Sigmoid colon (tissue), 6 donors: ENCODE measurements at regions not wholly inside any gene's neighbourhood (a gene's known extent, or its start where the extent isn't known, plus 50 kb on each side); places are given as distances from the start of the nearest gene placed in this dataset.
"Not testable (repeated sequence)": the region's sequence is repeated elsewhere in the genome, so short reads cannot be mapped to it uniquely, and the experiment has no call there.

Experiments
- DNase-seq: peaks from one replicate; pipeline ENCODE4 v3.0.0-alpha.2; 2019
- H3K27ac ChIP-seq, 4 donors: fragments of 200-600 bp; sonication (generic); one replicate each; pipeline ENCODE4 v1.5.1; 2016 to 2019; ENCODE audit warnings: mild to moderate bottlenecking in 1 of 4
- H3K27me3 ChIP-seq, 3 donors: fragments of 200-600 bp; sonication (generic); one replicate each; pipeline ENCODE4 v1.5.1; 2019; ENCODE audit warnings: mild to moderate bottlenecking in 1 of 3
- H3K36me3 ChIP-seq, 4 donors: fragments of 200-600 bp; sonication (generic); one replicate each; pipeline ENCODE4 v1.5.1; 2016 to 2019
- H3K4me1 ChIP-seq, 4 donors: fragments of 200-600 bp; sonication (generic); one replicate each; pipeline ENCODE4 v1.5.1; 2017 to 2019
- H3K4me3 ChIP-seq, 4 donors: fragments of 200-600 bp; sonication (generic); one replicate each; pipeline ENCODE4 v1.5.1; 2017 to 2019; ENCODE audit warnings: mild to moderate bottlenecking in 2 of 4, moderate library complexity in 1 of 4
- H3K9me3 ChIP-seq, 4 donors: fragments of 200-600 bp in 3 of 4; sonication (generic) in 3 of 4; one replicate each; pipeline versions ENCODE4 v1.5.1 to v1.6.1; 2013 to 2019
- EP300 ChIP-seq, 4 donors: sonication (generic); formaldehyde crosslinking; IDR thresholded peaks; one replicate each; pipeline ENCODE4 v1.6.1; 2017; ENCODE audit warnings: antibody characterized with exemption in 4 of 4
- POLR2A ChIP-seq, 2 donors: fragments of 450-650 bp; IDR thresholded peaks; one replicate each; pipeline ENCODE4 v1.6.1; 2016; ENCODE audit warnings: antibody characterized with exemption in 2 of 2, mild to moderate bottlenecking in 2 of 2, moderate library complexity in 2 of 2
- POLR2AphosphoS5 ChIP-seq, 4 donors: sonication (generic); formaldehyde crosslinking; IDR thresholded peaks; one replicate each; pipeline ENCODE4 v1.6.1; 2017; ENCODE audit warnings: antibody characterized with exemption in 4 of 4
- WGBS, 2 donors: extraction: QIAGEN DNeasy Blood & Tissue Kit; methylation state at CpG; one replicate each; pipeline ENCODE4 v1.1.7; 2013; 5-methylcytosine and 5-hydroxymethylcytosine counted together
- intact Hi-C: fragments of 100-400 bp; cut with DNase I; formaldehyde crosslinking; loops from one replicate; pipeline ENCODE4 v1.15.1; 2023
- TF ChIP-seq, protein P1 (sequence below), 4 experiments: fragments of 450-650 bp in 3 of 4; fragments of 200-600 bp in 1 of 4; IDR thresholded peaks; one replicate each; pipeline ENCODE4 v1.5.1; 2016 to 2019; ENCODE audit warnings: antibody characterized with exemption in 4 of 4, mild to moderate bottlenecking in 3 of 4, moderate library complexity in 2 of 4
- donor health status: healthy with polysubstance abuse.
- donor health status: healthy.

DNA sequence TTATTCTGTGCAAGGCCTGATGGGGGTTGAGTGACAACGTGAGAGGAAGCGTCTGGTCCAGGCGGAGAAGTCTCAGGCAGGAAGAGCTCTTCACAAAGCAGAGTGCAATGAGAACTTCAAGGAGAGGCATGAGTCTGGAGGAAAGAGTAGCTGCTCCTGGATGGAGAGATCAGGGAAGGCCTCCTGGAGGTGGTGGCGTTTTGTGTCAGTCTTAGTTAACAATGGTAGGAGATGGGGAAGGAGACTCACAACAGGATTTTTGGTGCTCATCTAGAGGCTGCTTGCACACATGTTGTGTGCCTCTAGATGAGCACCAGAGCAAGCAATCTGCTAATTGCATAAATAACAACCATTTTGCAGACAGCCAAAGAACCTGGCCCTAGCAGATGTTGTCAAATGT, 442.8 kb upstream of the PODXL start:
- DNase-seq = no peak
- 76 to 89% methylated on average over 4 of the region's 4 CpGs for WGBS, 2 donors
- intact Hi-C loops = no loop called here
- no peaks in the 10 kb centered on the region for H3K9me3 ChIP-seq
- no peaks in the 10 kb centered on the region for H3K36me3 ChIP-seq
- H3K4me3 ChIP-seq = no peak overlapping the region
- no peaks in the 10 kb centered on the region for H3K27me3 ChIP-seq
- no peak overlapping the region for H3K27ac ChIP-seq
- no peak for TF ChIP-seq POLR2AphosphoS5 (IDR thresholded peaks at IDR 0.05)
- peaks cover 0 to 4% (median 1%) of the 10 kb centered on the region in 4 donors for H3K4me1 ChIP-seq

DNA sequence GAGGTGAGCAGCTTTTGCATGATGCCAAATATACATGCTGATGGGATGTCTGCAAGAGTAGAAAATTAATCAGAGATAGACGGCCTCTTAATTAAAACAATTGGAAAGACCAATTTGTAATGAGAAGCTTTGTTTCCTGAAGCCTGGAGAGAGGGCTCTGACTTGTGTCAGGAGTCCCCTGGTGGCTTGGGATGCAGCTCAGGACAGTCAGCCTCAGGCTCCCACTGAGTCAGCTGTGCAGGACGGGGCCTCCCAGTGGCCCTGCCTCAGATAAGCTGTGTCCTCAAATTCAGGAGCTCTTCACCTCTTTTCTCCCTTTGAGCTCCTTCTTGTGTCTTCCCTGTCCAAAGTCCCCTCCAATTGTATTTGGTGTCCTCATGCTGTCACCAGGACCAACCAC, 438.9 kb upstream of the PODXL start:
- H3K27ac ChIP-seq = no peak overlapping the region
- no peak for TF ChIP-seq POLR2AphosphoS5 (IDR thresholded peaks at IDR 0.05)
- no peak for TF ChIP-seq POLR2A (IDR thresholded peaks at IDR 0.05)
- 85 to 89% methylated on average over 2 of the region's 2 CpGs for WGBS, 2 donors
- H3K4me1 ChIP-seq = no peaks in the 10 kb centered on the region
- H3K9me3 ChIP-seq = no peaks in the 10 kb centered on the region
- H3K27me3 ChIP-seq = no peaks in the 10 kb centered on the region
- DNase-seq = no peak
- intact Hi-C loops = no loop called here
- no peak overlapping the region for H3K4me3 ChIP-seq
- no peaks in the 10 kb centered on the region for H3K36me3 ChIP-seq

DNA sequence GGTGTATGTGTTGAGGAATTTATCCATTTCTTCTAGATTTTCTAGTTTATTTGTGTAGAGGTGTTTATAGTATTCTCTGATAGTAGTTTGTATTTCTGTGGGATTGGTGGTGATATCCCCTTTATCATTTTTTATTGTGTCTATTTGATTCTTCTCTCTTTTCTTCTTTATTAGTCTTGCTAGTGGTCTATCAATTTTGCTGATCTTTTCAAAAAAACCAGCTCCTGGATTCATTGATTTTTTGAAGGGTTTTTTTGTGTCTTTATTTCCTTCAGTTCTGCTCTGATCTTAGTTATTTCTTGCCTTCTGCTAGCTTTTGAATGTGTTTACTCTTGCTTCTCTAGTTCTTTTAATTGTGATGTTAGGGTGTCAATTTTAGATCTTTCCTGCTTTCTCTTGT, 424.6 kb upstream of the PODXL start:
- H3K4me3 ChIP-seq, H3K36me3 ChIP-seq, H3K9me3 ChIP-seq, H3K27ac ChIP-seq, H3K4me1 ChIP-seq, intact Hi-C loops, H3K27me3 ChIP-seq, DNase-seq: not testable (repeated sequence)

DNA sequence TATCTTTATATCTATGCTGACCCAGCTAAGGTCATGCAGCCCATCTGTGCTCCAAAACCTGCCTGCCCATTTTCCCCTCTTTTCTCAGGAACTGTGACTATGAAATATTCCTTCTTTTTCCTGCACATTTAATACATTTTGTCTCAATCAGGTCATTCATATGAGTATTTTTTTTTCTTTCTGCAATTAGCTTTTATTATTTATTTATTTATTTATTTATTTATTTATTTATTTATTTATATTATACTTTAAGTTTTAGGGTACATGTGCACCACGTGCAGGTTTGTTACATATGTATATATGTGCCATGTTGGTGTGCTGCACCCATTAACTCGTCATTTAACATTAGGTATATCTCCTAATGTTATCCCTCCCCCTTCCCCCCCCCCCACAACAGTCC, 421.7 kb upstream of the PODXL start:
- H3K9me3 ChIP-seq, H3K4me3 ChIP-seq, H3K36me3 ChIP-seq, DNase-seq, H3K27me3 ChIP-seq, intact Hi-C loops, H3K4me1 ChIP-seq, H3K27ac ChIP-seq: not testable (repeated sequence)
- WGBS, 2 donors = 69 to 93% methylated on average over 2 of the region's 2 CpGs

DNA sequence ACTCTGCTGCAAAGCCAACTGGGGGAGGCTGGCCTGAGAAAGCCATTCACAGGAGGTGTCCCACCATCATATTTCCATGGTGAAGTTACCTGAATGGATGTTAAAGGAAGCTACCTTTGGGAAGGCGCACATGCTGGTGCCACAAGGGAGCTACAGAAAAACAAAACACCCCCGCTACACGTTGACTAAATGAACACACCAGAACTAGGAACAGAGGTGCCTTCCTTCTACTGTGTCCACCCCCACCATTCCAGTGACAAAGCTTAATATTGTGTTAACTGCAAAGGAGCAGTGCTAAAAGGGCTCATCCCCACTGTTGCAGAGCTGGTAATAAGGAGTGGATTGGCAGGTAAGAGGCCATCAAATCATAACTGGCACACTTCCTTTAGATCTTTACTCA, 420.0 kb upstream of the PODXL start:
- 91 to 95% methylated on average over 3 of the region's 3 CpGs for WGBS, 2 donors

DNA sequence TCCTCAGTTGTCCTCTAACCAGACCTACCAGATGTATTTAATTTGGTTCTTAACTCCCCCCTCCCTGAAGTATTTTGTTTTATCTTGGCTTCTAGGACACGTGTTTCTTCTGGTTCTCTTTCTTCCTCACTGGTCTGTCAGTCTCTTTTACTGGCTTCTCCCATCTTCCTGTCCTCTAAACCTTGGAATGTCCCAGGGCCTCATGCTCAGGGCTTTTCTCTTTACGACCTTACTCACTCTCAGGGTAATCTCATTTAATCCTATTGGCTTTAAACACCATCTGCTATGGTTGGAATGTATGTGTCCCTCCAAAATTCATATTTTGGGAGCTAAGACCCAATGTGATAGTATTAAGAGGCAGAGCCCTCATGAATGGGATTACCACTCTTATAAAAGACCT, 418.2 kb upstream of the PODXL start:
- Histone ChIP-seq H3K4me1 (peaks cover 0 to 4% (median 0%) of the 10 kb centered on the region in 4 donors), H3K4me3 (no peak overlapping the region), H3K27me3 (no peaks in the 10 kb centered on the region), H3K27ac (no peak overlapping the region), H3K36me3 (no peaks in the 10 kb centered on the region), H3K9me3 (no peaks in the 10 kb centered on the region)
- no peak for DNase-seq
- intact Hi-C loops = no loop called here
- TF ChIP-seq POLR2AphosphoS5 (IDR thresholded peaks at IDR 0.05) (no peak), POLR2A (IDR thresholded peaks at IDR 0.05) (no peak), EP300 (IDR thresholded peaks at IDR 0.05) (no peak)
- TF ChIP-seq, protein P1, sequence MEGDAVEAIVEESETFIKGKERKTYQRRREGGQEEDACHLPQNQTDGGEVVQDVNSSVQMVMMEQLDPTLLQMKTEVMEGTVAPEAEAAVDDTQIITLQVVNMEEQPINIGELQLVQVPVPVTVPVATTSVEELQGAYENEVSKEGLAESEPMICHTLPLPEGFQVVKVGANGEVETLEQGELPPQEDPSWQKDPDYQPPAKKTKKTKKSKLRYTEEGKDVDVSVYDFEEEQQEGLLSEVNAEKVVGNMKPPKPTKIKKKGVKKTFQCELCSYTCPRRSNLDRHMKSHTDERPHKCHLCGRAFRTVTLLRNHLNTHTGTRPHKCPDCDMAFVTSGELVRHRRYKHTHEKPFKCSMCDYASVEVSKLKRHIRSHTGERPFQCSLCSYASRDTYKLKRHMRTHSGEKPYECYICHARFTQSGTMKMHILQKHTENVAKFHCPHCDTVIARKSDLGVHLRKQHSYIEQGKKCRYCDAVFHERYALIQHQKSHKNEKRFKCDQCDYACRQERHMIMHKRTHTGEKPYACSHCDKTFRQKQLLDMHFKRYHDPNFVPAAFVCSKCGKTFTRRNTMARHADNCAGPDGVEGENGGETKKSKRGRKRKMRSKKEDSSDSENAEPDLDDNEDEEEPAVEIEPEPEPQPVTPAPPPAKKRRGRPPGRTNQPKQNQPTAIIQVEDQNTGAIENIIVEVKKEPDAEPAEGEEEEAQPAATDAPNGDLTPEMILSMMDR (IDR thresholded peaks at IDR 0.05) = no peak
- WGBS, 2 donors = 54 to 74% methylated on average over 2 of the region's 2 CpGs

More for the DNA sequence above, 420.0 kb upstream of the PODXL start:
- Histone ChIP-seq H3K36me3 (no peaks in the 10 kb centered on the region), H3K4me1 (no peaks in the 10 kb centered on the region), H3K9me3 (no peaks in the 10 kb centered on the region), H3K27ac (no peak overlapping the region), H3K27me3 (no peaks in the 10 kb centered on the region), H3K4me3 (no peak overlapping the region)
- DNase-seq = no peak
- intact Hi-C loops = no loop called here
- TF ChIP-seq, protein P1 (IDR thresholded peaks at IDR 0.05) = no peak
- TF ChIP-seq POLR2A (IDR thresholded peaks at IDR 0.05) (no peak), POLR2AphosphoS5 (IDR thresholded peaks at IDR 0.05) (no peak), EP300 (IDR thresholded peaks at IDR 0.05) (no peak)

DNA sequence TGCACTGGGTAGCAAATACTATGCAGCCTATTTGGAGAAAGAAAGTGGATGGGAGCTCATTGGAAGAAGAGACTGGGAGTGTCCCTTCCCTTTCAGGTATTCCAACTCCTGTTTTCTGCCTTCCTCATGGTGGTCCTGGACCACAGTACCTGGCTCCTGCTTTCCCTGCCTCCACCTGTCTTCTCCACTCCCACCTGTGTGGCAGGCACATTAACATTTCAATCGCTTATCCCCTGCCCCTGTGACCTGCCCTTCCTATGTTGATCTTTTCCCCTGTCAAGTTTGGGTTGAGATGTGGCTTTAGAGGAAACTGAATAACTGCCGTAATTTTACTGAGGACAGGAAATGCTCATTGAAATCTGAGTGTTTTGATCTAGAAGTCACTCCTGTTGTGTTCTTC, 415.8 kb upstream of the PODXL start:
- no peak for DNase-seq
- no peak overlapping the region for H3K4me3 ChIP-seq
- whole genome bisulfite sequencing, 2 donors = 66 to 88% methylated on average over 2 of the region's 2 CpGs

More for the DNA sequence above, 415.8 kb upstream of the PODXL start:
- Histone ChIP-seq H3K9me3 (no peaks in the 10 kb centered on the region), H3K4me1 (peaks cover 0 to 13% (median 8%) of the 10 kb centered on the region in 4 donors), H3K36me3 (no peaks in the 10 kb centered on the region), H3K27me3 (no peaks in the 10 kb centered on the region), H3K27ac (no peak overlapping the region)
- intact Hi-C loops = no loop called here
- TF ChIP-seq POLR2A (IDR thresholded peaks at IDR 0.05) (no peak), POLR2AphosphoS5 (IDR thresholded peaks at IDR 0.05) (no peak), EP300 (IDR thresholded peaks at IDR 0.05) (no peak)
- TF ChIP-seq, protein P1 (IDR thresholded peaks at IDR 0.05) = no peak
